ENCODE measurements at regions not wholly inside any gene's neighbourhood (a gene's known extent, or its start where the extent isn't known, plus 50 kb on each side); places are given as distances from the start of the nearest gene placed in this dataset.

GRCh38 chr20:58078741-58079522, 149.5 kb downstream of the ANKRD60 start (continued):
- TF ChIP-seq ATF2 (IDR thresholded peaks at IDR 0.05; ENCODE audit: low read length) (no peak), YY1 (IDR thresholded peaks at IDR 0.05; ENCODE audit: low read depth, low read length) (no peak), HDAC2 (IDR thresholded peaks at IDR 0.05; ENCODE audit: borderline replicate concordance in 1 of 2, low read depth in 2 of 2, low read length in 2 of 2) (no peak), TAF7 (optimal IDR thresholded peaks at IDR 0.05; ENCODE audit: borderline replicate concordance, low read depth, low read length) (no peak), BACH1 (IDR thresholded peaks at IDR 0.05; ENCODE audit: low read length) (no peak), MAFK (IDR thresholded peaks at IDR 0.05; ENCODE audit: low read depth, low read length) (no peak)

Measured in H1 (cell line).